Hepatocyte (in vitro differentiated cells): ENCODE measurements at regions not wholly inside any gene's neighbourhood (a gene's known extent, or its start where the extent isn't known, plus 50 kb on each side); places are given as distances from the start of the nearest gene placed in this dataset.

Source experiments
- DNase-seq: peaks from one replicate; pipeline ENCODE4 v3.0.0-alpha.2; 2016; ENCODE audit warnings: low spot score
- H2AFZ ChIP-seq: fragments of 200-600 bp; sonication (generic); 2 replicates; pipeline ENCODE4 v1.6.0; 2016; ENCODE audit warnings: antibody characterized with exemption, mild to moderate bottlenecking
- H3K27ac ChIP-seq: fragments of 200-600 bp; sonication (generic); 2 replicates; pipeline ENCODE4 v1.5.1; 2016; ENCODE audit warnings: mild to moderate bottlenecking
- H3K27me3 ChIP-seq: fragments of 200-600 bp; sonication (generic); 2 replicates; pipeline ENCODE4 v1.6.1; 2016
- H3K36me3 ChIP-seq: fragments of 200-600 bp; sonication (generic); replicated peaks from 2 replicates; pipeline ENCODE4 v1.5.1; 2016; ENCODE audit warnings: low read depth; ENCODE audit not compliant: insufficient read depth
- H3K4me1 ChIP-seq: fragments of 200-600 bp; sonication (generic); 2 replicates; pipeline ENCODE4 v1.5.1; 2016; ENCODE audit warnings: mild to moderate bottlenecking, moderate library complexity; ENCODE audit not compliant: insufficient read depth
- H3K4me2 ChIP-seq: fragments of 200-600 bp; sonication (generic); 2 replicates; pipeline ENCODE4 v1.6.0; 2016
- H3K4me3 ChIP-seq: fragments of 200-600 bp; sonication (generic); 2 replicates; pipeline ENCODE4 v1.5.1; 2016; ENCODE audit warnings: mild to moderate bottlenecking
- H3K79me2 ChIP-seq: fragments of 200-600 bp; sonication (generic); 2 replicates; pipeline ENCODE4 v1.6.0; 2017; ENCODE audit warnings: mild to moderate bottlenecking
- H3K9me2 ChIP-seq: fragments of 200-600 bp; sonication (generic); replicated peaks from 2 replicates; pipeline ENCODE4 v1.6.0; 2017; ENCODE audit warnings: mild to moderate bottlenecking; ENCODE audit not compliant: insufficient read depth
- H3K9me3 ChIP-seq: fragments of 200-600 bp; sonication (generic); 2 replicates; pipeline ENCODE4 v1.5.1; 2016; ENCODE audit warnings: low read depth, mild to moderate bottlenecking
- H4K20me1 ChIP-seq: fragments of 200-600 bp; sonication (generic); 2 replicates; pipeline ENCODE4 v1.6.0; 2016; ENCODE audit warnings: mild to moderate bottlenecking; ENCODE audit not compliant: insufficient read depth, poor library complexity, severe bottlenecking
- CTCF ChIP-seq: fragments of 200-600 bp; sonication (generic); IDR thresholded peaks from 2 replicates; pipeline ENCODE4 v1.5.1; 2016; ENCODE audit warnings: antibody characterized with exemption, mild to moderate bottlenecking; ENCODE audit not compliant: poor library complexity
- EZH2 ChIP-seq: fragments of 200-600 bp; sonication (generic); IDR thresholded peaks from 2 replicates; pipeline ENCODE4 v1.6.1; 2016; ENCODE audit warnings: antibody characterized with exemption, mild to moderate bottlenecking, borderline replicate concordance
- EZH2phosphoT487 ChIP-seq: fragments of 200-600 bp; sonication (generic); IDR thresholded peaks from one replicate; pipeline ENCODE4 v1.6.1; 2018; ENCODE audit warnings: antibody characterized with exemption, mild to moderate bottlenecking, low read depth, moderate library complexity; ENCODE audit not compliant: unreplicated experiment, severe bottlenecking
- WGBS: methylation state at CpG from one replicate; pipeline ENCODE4 v1.1.6; 2016; ENCODE audit warnings: low lambda C conversion rate; ENCODE audit errors: missing lambda C conversion rate; 5-methylcytosine and 5-hydroxymethylcytosine counted together

DNA sequence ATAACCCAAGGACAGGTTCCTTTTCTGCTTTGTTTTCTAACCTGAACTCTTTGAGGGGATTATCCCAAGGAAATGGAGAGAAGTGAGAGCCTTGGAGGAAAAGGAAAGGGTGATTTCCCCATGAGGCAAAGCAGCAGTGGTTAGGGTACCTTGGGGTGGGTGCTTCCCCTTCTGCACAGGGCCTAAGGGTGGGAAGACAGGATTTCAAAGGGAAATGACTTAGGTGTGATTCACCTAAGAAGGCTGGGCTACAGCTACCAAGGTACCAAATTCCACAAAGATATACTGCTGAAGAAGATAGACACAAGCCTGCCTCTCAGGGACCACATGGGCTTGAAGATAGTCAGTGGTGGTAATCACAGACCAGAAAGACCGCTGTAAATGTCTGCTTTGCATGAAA is 325.3 kb upstream of the DPH6 start:
- Histone ChIP-seq H3K4me3 (no peak overlapping the region), H3K4me2 (no peak overlapping the region), H4K20me1 (no peaks in the 10 kb centered on the region), H3K79me2 (no peaks in the 10 kb centered on the region), H3K27ac (no peak overlapping the region), H3K9me3 (no peaks in the 10 kb centered on the region), H3K36me3 (no peaks in the 10 kb centered on the region), H3K4me1 (no peaks in the 10 kb centered on the region), H2AFZ (no peak overlapping the region), H3K27me3 (no peaks in the 10 kb centered on the region), H3K9me2 (no peaks in the 10 kb centered on the region)
- WGBS = 100% methylated on average over 1 of the region's 1 CpG
- DNase-seq = no peak
- TF ChIP-seq EZH2 (no peak), CTCF (no peak), EZH2phosphoT487 (no peak)

DNA sequence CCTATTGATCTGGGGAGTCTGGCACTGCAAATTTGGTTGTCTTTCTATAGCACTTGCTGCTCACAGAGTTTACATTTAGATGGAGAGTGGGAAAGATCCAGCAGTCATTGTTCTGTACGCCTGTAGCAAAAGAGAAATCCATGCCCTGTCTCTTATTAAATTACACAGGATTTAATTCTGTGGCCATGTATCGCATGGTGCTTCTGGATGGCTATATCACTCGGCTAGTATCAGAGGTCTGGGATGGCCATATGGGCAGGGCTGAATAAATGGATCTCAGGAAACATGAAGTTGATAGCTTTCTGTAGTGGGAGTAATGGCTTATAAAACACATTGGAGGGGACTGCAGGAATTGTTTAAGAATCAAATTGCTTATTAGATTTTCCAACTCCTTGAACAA is 325.8 kb upstream of the DPH6 start:
- Histone ChIP-seq H3K79me2 (no peaks in the 10 kb centered on the region), H3K4me3 (no peak overlapping the region), H3K4me2 (no peak overlapping the region), H3K36me3 (no peaks in the 10 kb centered on the region), H3K4me1 (no peaks in the 10 kb centered on the region), H2AFZ (no peak overlapping the region), H3K9me3 (no peaks in the 10 kb centered on the region), H3K9me2 (no peaks in the 10 kb centered on the region), H3K27me3 (no peaks in the 10 kb centered on the region), H4K20me1 (no peaks in the 10 kb centered on the region), H3K27ac (no peak overlapping the region)
- WGBS = 98% methylated on average over 3 of the region's 3 CpGs
- no peak for TF ChIP-seq CTCF
- TF ChIP-seq EZH2phosphoT487 = no peak
- TF ChIP-seq EZH2 = no peak
- DNase-seq = no peak

GRCh38 chr15:35872577-35872976 is 326.6 kb upstream of the DPH6 start:
- H3K4me2 ChIP-seq = no peak overlapping the region
- no peaks in the 10 kb centered on the region for H3K36me3 ChIP-seq
- no peaks in the 10 kb centered on the region for H3K9me2 ChIP-seq
- H3K79me2 ChIP-seq = no peaks in the 10 kb centered on the region
- TF ChIP-seq EZH2phosphoT487 (no peak), EZH2 (no peak), CTCF (no peak)
- H3K4me1 ChIP-seq = no peaks in the 10 kb centered on the region
- no peak overlapping the region for H2AFZ ChIP-seq
- H3K9me3 ChIP-seq = no peaks in the 10 kb centered on the region
- no peaks in the 10 kb centered on the region for H3K27me3 ChIP-seq
- no peak overlapping the region for H3K4me3 ChIP-seq
- H4K20me1 ChIP-seq = no peaks in the 10 kb centered on the region
- no peak overlapping the region for H3K27ac ChIP-seq
- no peak for DNase-seq

DNA sequence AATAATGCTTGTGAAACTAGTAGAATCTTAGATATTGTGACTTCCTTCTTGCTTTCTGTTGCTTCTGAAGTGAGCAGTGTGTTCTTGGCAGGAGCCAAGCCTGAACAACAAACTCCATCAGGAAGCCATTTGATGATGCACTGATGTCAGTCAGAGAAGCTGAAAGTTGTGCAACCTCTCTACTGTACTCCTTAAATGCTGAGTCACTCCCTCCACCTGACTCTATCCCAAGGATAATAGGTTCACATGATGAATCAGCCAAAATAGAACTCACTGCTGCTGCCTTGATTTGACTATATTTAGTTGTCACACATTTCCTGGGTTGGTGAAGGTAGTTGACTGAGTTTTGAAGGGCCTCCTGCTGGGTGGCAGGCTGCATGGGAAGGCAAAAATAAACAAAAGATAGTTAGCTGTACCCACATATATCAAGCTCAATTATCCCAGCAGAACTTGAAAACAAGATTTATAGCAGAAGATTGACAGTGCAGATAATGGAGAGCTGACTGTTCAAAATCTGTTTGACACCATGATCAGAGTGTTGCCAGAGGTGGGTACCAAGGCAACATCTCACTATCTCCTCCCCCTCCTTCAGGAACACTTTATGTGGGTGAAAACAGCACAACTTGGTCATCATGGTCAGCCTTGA is 328.4 kb upstream of the DPH6 start:
- no peaks in the 10 kb centered on the region for H4K20me1 ChIP-seq
- H3K27ac ChIP-seq = no peak overlapping the region
- no peaks in the 10 kb centered on the region for H3K4me1 ChIP-seq
- H3K27me3 ChIP-seq = no peaks in the 10 kb centered on the region
- no peak overlapping the region for H3K4me2 ChIP-seq
- no peaks in the 10 kb centered on the region for H3K36me3 ChIP-seq
- TF ChIP-seq CTCF = no peak
- no peak for TF ChIP-seq EZH2
- TF ChIP-seq EZH2phosphoT487 = no peak
- no peak overlapping the region for H2AFZ ChIP-seq
- DNase-seq = peak; percentile 23
- H3K4me3 ChIP-seq = no peak overlapping the region
- no peaks in the 10 kb centered on the region for H3K79me2 ChIP-seq
- no peaks in the 10 kb centered on the region for H3K9me3 ChIP-seq
- H3K9me2 ChIP-seq = no peaks in the 10 kb centered on the region
